ENCODE measurements at regions not wholly inside any gene's neighbourhood (a gene's known extent, or its start where the extent isn't known, plus 50 kb on each side); places are given as distances from the start of the nearest gene placed in this dataset.
"Not testable (repeated sequence)": the region's sequence is repeated elsewhere in the genome, so short reads cannot be mapped to it uniquely, and the experiment has no call there.

- no peaks in the 10 kb centered on the region for H3K36me3 ChIP-seq
- no peaks in the 10 kb centered on the region for H3K4me1 ChIP-seq
- intact Hi-C loops (cut with DNase I), result no loop called here
- DNase-seq, result no peak
- 72 to 82% methylated on average over 2 of the region's 2 CpGs for WGBS, 2 donors
- no peak for ATAC-seq
- TF ChIP-seq CTCF (IDR thresholded peaks at IDR 0.05), result no peak
- H3K27ac ChIP-seq, result no peak overlapping the region
- H3K27me3 ChIP-seq, result no peaks in the 10 kb centered on the region
- H3K9me3 ChIP-seq, result no peaks in the 10 kb centered on the region
- FAIRE-seq, result no peak
- no peak overlapping the region for H3K4me3 ChIP-seq
Observed at GRCh38 chr5:163893281-163893680, 387.9 kb downstream of the MAT2B start.

DNA sequence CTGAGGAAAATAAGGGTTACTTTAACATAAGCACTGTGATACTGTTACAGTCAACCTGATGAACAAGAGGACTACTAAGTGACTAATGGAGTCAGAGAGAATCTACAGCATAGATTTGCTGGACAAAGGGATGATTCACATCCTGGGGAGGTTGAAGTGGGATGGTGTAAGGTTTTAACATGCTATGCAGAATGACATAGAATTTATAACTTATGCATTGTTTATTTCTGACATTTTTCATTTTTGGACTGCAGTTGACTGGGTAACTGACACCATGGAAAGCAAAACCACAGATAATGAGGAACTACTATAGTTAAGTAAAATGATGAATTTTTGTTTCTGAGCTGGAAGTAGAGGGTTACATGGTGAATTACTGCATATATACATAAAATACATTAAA lies 389.2 kb downstream of the MAT2B start:
- intact Hi-C loops (cut with DNase I), result no loop called here
- Histone ChIP-seq H3K9me3 (no peaks in the 10 kb centered on the region), H3K27ac (no peak overlapping the region), H3K27me3 (no peaks in the 10 kb centered on the region), H3K36me3 (no peaks in the 10 kb centered on the region), H3K4me3 (no peak overlapping the region), H3K4me1 (no peaks in the 10 kb centered on the region)
- ATAC-seq, result no peak
- TF ChIP-seq CTCF (IDR thresholded peaks at IDR 0.05), result no peak
- DNase-seq, result no peak
- FAIRE-seq, result no peak

- no peak for TF ChIP-seq CTCF (IDR thresholded peaks at IDR 0.05)
- intact Hi-C loops (cut with DNase I), result no loop called here
- no peak for FAIRE-seq
- Histone ChIP-seq H3K36me3 (no peaks in the 10 kb centered on the region), H3K9me3 (no peaks in the 10 kb centered on the region), H3K4me3 (no peak overlapping the region), H3K4me1 (no peaks in the 10 kb centered on the region), H3K27ac (no peak overlapping the region), H3K27me3 (no peaks in the 10 kb centered on the region)
- no peak for ATAC-seq
- no peak for DNase-seq
Observed at GRCh38 chr5:163898873-163899272, 393.5 kb downstream of the MAT2B start.

- H3K36me3 ChIP-seq; DNase-seq; H3K4me1 ChIP-seq; H3K4me3 ChIP-seq; H3K27ac ChIP-seq; FAIRE-seq; intact Hi-C loops (cut with DNase I); H3K27me3 ChIP-seq; ATAC-seq; H3K9me3 ChIP-seq: not testable (repeated sequence)
- 43 to 58% methylated on average over 1 of the region's 1 CpG for WGBS, 2 donors
Observed at GRCh38 chr5:163907783-163908182, 402.4 kb downstream of the MAT2B start.

DNA sequence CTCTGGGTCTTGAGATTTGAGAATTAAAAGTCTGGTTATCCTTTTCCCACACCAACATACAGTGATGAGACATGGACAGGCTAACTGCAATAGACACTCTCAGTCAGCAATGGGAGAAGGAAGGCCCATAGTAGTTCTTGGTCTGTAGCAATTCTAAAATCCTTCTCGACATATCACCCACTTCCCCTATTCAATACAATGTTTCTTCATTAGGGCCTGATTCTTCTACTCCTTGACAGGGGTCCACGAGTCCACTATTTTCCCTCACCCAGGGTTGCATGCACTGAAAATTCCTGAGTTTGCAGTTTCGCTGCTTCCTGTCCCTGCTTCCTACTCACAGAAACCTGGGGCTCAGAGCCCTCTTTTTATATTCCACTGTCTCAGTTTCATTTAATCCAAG lies 402.8 kb downstream of the MAT2B start:
- H3K27me3 ChIP-seq, result no peaks in the 10 kb centered on the region
- no peaks in the 10 kb centered on the region for H3K9me3 ChIP-seq
- H3K36me3 ChIP-seq, result no peaks in the 10 kb centered on the region
- DNase-seq (no peak), FAIRE-seq (no peak), ATAC-seq (peak in 1 of 4 donors; percentile 36)
- no peaks in the 10 kb centered on the region for H3K4me1 ChIP-seq
- H3K27ac ChIP-seq, result no peak overlapping the region
- no peak for TF ChIP-seq CTCF (IDR thresholded peaks at IDR 0.05)
- intact Hi-C loops (cut with DNase I), result no loop called here
- no peak overlapping the region for H3K4me3 ChIP-seq
- WGBS, 2 donors, result 47 to 55% methylated on average over 3 of the region's 3 CpGs

DNA sequence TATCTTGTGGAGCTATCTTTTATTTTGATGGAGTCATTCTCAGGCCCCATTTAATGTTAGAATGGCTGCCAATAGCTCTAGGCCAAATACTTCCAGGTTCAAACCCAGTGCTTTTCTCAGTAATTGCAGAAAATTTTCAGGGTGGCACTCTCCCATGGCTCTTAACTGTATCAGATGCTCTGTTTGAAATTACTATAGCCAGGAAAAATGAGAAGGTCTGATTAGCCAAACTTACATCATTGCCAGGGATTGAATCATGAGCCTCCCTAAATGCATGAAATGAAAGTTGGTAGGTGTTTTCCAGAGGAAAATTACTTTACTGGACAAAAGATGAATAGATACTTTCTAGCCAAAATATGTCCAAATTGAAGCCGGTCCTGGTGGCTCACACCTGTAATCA lies 404.8 kb downstream of the MAT2B start:
- no peak for DNase-seq
- 83 to 92% methylated on average over 1 of the region's 1 CpG for WGBS, 2 donors
- TF ChIP-seq CTCF (IDR thresholded peaks at IDR 0.05), result no peak
- H3K4me1 ChIP-seq, result no peaks in the 10 kb centered on the region
- no peaks in the 10 kb centered on the region for H3K27me3 ChIP-seq
- no peak overlapping the region for H3K4me3 ChIP-seq
- no peaks in the 10 kb centered on the region for H3K9me3 ChIP-seq
- no peak for ATAC-seq
- H3K36me3 ChIP-seq, result no peaks in the 10 kb centered on the region
- no peak overlapping the region for H3K27ac ChIP-seq
- FAIRE-seq, result no peak
- intact Hi-C loops (cut with DNase I), result no loop called here

Data from pancreas (tissue), 10 donors.